Caki2 (cell line): ENCODE measurements at regions not wholly inside any gene's neighbourhood (a gene's known extent, or its start where the extent isn't known, plus 50 kb on each side); places are given as distances from the start of the nearest gene placed in this dataset.

Experiments
- DNase-seq: peaks from one replicate; pipeline ENCODE4 v3.0.0-alpha.2; 2015; ENCODE audit warnings: low read depth
- in situ Hi-C: cut with HindIII; loops from 2 replicates; pipeline ENCODE4 v1.10.0; 2016; ENCODE audit warnings: low sequenced_read_pairs, low pct_unique_long_range_greater_than_20kb, mixed read lengths

DNA sequence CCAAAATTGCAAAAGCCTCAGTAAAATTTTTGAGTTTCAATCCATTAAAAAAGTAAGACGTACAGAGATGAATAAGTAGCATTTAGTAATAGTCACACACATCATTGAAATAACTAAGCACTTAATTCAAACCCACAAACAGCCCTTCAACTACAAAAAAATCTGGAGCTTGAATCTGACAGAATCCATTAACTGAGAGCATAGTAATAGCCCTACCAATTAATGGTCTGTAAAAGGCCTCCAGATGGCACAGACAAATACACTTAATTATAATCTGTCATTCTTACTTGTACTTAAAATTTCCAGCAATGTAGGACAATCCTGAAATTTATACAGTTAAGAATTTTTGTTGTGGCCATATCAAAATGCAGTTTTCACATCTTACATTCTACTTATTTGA is 246.9 kb downstream of the VGLL3 start:
- in situ Hi-C loops, result no loop called here
- DNase-seq, result no peak

DNA sequence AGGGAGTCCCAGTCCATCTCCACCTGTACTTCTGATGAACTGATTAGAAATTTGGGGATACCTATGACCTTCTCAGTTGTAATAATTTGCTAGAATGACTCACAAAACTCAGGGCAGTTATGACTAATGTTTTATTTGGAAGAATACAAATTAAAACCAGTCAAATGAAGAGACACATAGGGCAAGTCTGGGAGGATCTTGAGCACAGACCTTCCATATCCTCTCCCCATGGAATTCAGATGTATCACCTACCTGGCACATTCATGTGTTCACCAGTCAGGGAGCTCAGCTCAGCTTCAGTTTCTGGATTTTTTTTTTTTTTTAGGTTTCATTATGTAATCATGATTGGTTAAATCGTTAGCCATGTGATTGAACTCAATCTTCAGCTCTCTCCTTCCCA is 247.7 kb downstream of the VGLL3 start:
- in situ Hi-C loops, result no loop called here
- DNase-seq, result no peak

DNA sequence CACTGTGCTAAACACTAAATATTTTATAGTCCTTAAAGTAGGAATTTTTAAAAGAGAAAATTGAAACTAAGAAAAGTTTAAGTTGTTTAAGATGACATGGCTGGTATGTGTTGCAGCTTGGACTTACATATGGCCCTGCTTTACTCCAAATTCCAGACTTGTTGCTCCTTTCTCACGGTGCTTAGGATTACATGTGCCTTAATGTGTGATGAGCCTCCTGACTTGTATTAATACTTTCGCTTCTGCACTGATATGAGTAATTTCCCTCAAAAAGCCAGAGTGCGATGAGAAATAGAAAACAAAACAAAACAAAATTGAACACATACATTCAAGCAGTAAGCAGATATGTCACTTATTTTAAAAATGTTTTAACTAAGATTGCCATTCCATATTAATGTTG is 250.2 kb downstream of the VGLL3 start:
- in situ Hi-C loops, result no loop called here
- no peak for DNase-seq

DNA sequence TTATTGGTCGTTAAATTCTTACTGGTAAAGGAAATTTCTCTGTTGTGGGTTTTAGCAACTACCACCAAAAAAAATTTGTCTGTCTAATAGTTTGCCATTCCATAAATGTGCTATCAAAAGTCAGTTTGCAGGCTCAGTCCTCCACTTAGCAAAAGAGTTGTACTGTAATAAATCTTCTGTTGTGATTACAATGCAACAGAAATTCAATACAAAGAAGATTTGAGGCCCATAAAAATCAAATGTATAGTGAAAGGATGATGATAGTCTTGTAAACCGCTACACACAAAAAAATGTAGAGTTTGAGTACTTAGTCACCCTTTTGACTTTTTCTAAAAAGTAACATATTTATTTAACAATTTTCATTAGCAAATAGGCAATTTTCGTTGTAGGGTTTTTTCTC is 251.7 kb downstream of the VGLL3 start:
- DNase-seq, result no peak
- in situ Hi-C loops, result no loop called here

DNA sequence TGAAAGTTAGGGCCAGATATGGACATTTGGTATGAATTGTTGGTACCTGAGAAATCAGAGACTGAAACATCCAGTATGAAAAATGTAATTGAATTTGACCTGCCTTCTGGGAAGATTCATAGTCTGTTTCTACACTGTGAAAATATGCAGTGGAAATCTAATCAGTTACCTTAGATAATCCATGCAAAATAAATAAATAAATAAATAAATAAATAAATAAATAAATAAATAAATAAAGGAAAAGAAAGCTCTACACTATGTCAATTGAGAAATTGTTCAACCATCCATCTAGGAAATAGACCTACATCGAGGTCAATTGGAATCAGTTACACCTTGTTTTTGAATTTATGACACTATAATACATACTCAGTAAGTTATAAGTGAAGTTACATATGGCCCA is 252.3 kb downstream of the VGLL3 start:
- in situ Hi-C loops, result no loop called here
- DNase-seq, result no peak

DNA sequence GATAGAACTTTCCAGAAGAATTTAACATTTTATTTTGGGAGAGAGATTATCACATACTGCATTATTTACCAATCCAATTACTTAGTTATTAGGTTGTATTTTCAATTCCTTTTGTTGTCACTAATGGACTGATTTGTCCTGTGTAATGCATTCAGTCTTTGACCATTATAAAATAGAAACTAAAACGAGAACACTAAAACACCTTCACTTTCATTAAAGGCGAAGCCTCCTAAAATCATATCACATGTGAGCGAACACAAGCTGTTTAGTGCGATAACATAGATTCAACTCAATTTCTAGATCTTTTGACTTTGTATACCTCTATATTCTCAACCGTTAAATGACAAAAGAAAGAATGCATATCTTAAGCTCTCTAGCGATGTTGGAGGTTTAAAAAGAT is 253.4 kb downstream of the VGLL3 start:
- no peak for DNase-seq
- in situ Hi-C loops, result no loop called here

DNA sequence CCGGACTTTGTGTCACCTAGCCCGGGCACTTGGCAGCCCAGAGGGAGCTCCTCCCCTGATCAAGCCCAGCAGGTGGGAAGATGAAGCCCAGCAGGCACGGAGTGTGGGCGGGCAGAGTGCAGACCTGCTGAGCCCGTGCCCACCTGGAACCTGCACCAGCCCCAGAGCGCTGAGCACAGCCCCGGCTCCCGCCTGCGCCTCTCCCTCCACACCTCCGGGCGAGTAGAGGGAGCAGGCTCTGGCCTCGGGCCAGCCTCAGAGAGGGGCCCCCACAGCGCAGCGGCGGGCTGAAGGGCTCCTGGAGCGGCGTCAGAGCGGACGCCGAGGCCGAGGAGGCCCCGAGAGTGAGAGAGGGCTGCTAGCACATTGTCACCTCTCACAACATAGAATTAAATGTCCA is 257.7 kb downstream of the VGLL3 start:
- in situ Hi-C loops, result no loop called here

DNA sequence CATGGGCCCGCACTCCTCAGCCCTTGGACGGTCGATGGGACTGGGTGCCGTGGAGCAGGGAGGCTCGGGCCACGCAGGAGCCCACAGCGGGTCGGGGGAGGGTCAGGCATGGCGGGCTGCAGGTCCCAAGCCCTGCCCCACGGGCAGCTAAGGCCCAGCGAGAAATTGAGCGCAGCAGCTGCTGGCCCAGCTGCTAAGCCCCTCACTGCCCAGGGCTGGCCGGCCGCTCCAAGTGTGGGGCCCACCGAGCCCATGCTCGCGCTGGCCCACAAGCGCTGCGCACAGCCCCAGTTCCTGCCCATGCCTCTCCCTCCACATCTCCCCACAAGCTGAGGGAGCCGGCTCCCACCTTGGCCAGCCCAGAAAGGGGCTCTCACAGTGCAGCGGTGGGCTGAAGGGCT is 259.4 kb downstream of the VGLL3 start:
- no peak for DNase-seq
- in situ Hi-C loops, result no loop called here

More for the DNA sequence above, 257.7 kb downstream of the VGLL3 start:
- DNase-seq, result no peak

DNA sequence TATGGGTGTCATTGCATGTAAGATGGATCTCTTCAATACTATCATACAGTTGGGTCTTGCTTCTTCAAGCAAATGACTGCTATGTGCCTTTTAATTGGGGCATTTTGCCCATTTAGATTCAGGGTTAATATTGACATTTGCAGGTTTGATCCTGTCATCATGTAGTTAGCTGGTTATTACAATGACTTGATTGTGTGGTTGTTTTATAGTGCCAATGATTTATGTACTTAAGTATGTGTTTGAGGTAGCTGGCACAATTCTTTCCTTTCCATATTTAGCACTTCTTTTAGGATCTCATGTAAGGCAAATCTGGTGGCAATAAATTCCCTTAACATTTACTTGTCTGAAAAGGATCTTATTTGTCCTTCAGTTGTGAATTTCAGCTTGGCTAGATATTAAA is 267.5 kb downstream of the VGLL3 start:
- DNase-seq, result no peak
- in situ Hi-C loops, result no loop called here

DNA sequence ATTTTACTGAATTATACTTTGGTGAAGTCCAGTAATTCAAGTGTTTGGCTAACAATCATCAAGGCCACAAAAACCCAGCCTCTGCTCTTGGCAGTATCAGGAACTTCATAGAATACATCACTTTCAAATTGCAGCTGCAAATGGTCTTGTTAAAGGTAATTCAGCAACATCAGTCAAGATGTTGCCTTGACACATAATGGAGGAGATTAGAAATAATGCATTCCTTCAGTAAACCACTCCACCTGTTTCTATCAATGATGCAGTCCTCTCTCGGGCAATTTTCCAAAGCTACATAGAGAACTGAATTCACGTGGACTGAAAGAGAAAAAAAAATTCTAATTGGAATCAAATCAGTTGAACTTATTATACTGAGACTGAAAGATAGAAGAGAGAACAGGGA is 279.3 kb downstream of the VGLL3 start:
- in situ Hi-C loops, result no loop called here
- no peak for DNase-seq

DNA sequence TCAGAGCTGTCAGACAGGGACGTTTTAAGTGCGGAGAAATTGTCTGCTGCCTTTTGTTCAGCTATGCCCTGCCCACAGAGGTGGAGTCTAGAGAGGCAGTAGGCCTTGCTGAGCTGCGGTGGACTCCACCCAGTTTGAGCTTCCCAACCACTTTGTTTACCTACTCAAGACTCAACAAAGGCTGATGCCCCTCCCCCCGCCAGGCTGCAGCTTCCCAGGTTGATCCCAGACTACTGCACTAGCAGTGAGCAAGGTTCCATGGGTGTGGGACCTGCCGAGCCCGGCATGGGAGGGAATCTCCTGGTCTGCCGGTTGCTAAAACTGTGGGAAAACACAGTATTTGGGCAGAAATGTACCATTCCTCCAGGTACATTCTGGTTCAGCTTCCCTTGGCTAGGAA is 282.1 kb downstream of the VGLL3 start:
- no peak for DNase-seq
- in situ Hi-C loops, result no loop called here

DNA sequence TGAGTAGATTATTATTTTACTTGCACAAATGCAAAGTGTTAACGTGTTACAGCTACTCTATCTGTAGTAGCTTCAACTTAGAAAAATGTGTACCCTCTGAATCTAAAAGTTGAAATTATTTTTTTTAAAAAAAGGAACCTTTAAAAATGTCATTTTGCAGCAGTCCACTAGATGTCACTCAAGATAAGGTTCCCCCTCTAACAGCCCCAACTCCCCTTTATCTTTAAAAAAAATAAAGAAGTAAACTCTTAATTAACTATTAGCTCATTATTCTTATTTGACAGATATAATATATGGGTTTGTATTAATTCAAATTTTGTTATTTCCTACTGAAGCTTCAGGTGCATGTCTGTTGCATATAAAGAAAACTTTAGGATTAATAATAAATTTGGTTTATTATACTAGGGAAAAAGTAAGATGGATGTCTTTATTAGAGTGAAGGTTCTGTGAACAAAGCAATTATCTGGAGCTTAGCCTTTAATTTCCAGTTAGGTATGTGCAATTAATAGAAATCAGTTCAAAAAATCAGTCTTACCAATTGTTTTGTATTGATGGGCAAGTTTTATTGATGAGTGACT is 288.5 kb downstream of the VGLL3 start:
- in situ Hi-C loops, result no loop called here
- DNase-seq, result no peak

DNA sequence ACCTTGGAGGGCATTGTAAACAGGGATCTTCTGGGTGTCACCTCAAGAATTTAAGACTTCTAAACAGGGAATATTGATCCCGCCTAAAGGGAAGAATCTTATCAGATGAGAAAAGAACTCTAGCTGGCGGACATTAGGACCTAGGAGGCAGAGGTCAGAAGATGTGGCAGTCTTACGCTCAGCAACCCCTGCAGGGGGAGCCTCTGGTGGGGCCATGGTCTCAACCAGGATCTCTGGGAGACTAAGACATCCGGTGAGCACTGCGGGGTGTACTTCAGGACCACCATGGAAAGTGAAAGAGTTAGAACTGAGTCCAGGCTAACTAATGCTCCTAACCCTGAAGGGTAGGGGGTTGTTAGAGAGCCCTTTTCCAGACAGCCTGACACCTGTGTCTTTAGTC is 295.2 kb downstream of the VGLL3 start:
- in situ Hi-C loops, result no loop called here
- DNase-seq, result no peak

DNA sequence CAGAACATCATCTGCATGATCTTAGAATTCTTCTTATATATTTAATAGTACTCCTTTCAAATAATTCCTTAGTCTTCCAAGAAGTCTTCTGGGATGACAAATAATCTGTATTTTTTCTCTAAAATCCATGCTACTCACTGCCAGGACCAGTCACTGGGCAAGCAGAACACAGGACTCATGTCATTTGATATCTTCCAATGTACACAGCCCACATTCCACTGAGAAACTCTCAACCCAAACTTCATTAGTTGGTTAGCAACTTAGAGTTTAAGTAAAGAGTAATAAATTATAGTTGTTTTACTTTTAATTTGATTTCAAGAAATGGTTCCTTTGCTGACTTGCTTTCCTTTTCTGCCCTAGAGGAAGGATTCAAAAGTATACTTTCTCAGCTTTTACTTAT is 317.0 kb downstream of the VGLL3 start:
- no peak for DNase-seq
- in situ Hi-C loops, result no loop called here

DNA sequence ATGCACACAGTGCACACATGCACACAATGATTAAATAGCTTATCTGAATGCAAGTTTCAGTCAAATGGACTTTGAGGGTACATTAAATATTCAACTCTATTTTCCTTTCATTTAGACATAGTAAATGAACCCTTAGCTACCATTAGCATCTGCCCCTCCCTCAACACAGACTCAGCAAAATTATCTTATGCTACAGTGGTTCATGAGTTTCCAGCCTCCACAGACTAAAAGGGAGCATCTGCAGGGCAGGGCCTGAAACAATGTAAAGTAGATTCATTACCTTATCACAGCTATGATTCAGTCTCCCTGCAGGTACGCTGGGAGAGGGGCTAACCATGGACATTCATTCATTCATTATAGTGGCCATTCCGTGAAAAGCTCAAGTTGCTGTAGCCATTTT is 329.1 kb downstream of the VGLL3 start:
- DNase-seq, result no peak
- in situ Hi-C loops, result no loop called here

DNA sequence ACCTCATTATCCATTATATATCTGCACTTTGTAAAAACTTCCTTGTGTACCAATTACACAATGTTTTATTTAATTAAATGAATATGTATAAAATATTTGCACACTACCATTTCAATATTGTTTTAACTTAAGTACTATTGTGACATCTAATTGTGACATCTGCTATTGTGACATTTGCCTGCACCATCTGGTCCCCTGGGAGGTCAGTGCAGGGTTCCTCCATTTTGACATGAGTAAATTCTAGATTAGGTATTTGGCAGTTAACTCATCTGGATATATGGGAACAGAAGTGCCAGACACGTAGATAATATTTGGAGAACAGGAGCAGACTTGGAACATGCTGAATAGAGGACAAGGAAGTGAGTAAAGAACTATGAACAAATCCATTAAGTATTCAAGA is 332.1 kb downstream of the VGLL3 start:
- no peak for DNase-seq
- in situ Hi-C loops, result no loop called here

DNA sequence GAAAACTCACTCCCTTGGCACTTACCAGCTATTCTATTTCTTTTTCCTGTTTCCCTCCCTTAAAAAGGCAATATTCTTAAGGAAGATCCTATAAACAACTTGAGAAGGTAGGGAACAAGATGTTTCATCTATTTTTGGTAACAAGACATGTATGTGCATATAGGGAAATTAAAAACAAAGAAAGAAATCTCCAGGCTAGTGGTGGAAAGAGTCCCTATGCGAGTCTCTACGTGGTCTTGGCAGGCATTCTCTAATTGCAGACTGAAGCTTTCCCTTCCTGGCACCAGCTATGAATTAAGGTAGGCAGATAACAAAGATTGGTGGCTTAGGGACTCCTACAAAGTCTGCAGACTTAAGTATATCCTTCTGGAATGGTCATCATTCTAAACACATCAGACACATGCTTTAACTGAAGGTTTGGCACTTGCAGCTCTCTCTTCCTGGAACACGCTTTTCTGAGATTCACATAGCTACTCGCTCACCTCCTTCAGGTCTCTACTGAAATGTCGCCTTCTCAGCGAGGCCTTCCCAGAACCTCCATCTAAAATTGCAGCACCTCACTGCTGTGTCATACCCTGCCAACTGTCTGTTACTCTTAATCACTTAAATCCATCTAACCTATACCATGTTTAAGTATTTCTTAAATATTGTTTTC is 336.0 kb downstream of the VGLL3 start:
- in situ Hi-C loops, result no loop called here
- no peak for DNase-seq

DNA sequence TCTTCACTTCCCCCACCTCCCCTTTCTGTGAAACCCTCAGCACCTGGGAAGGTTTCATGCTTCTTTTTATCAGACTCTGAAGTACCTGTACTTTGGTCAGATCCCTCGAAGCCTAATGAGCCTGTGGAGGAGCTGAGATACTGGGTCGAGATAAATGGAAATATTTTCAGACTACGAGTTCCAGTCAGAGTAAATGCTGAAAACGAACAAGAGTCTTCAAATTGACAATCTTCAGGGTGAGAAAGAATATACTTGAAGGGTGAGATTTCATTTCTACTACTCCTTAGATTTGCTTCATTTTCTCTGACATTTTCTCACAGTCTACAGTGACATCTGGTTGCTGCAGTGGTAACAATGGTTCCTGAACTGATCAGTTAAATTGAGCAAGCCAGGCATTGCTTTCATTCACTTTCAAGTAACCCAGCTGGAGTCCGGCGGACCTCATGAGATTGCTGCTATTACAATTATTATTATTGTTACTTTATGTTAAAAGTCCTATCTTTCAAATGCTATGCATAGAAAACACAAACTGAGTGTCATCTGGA is 337.2 kb downstream of the VGLL3 start:
- no peak for DNase-seq
- in situ Hi-C loops, result no loop called here

DNA sequence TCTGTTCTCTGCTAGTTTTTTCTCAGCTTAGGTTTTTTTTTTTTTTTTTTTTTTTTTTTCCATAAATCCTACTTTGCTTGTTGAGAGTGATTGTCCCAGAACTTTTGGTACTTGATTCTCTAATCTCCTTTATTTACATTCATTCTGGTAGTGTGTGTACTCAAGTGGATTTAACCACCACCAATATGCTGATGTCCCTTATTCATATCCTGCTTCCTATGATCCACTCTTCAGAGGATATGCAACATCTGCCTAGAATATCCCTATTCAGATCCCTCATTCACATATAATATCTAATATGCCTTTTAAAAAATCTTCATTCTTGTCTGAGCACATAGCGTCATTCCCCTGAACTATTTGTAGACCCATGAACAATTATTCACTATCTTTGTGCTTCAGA is 342.9 kb downstream of the VGLL3 start:
- DNase-seq, result no peak
- in situ Hi-C loops, result no loop called here

DNA sequence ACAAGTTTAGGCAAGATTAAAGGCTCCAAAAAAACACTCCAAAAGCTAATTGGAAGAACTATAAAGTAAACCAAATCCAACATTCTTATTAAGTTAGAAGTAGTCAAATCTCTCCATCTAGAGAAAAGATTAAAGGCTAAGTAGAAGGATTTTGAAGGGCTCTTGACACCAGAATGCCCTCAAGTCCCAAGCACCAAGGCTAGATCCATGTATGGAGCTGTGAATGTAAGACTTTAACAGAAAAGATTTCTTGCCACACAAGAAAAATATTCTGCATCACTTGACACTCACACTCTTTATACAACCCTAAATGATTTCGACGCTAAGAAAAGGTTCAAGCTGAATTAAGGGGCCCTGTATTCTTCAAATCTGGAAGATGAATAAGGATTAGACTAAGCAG is 345.2 kb downstream of the VGLL3 start:
- in situ Hi-C loops, result no loop called here
- DNase-seq, result no peak
